ENCODE measurements at regions not wholly inside any gene's neighbourhood (a gene's known extent, or its start where the extent isn't known, plus 50 kb on each side); places are given as distances from the start of the nearest gene placed in this dataset.

- no peak for TF ChIP-seq CTCF (IDR thresholded peaks at IDR 0.05)
These were observed 1309.0 kb upstream of the PABPC4L start for GRCh38 chr4:135510582-135510981.

GRCh38 chr4:135508006-135508714 is 1306.6 kb upstream of the PABPC4L start:
- no peak for TF ChIP-seq CTCF (IDR thresholded peaks at IDR 0.05)

- TF ChIP-seq CTCF (IDR thresholded peaks at IDR 0.05): no peak
These were observed 1296.1 kb upstream of the PABPC4L start for GRCh38 chr4:135497563-135498152.

- TF ChIP-seq CTCF (IDR thresholded peaks at IDR 0.05): no peak
These were observed 1290.8 kb upstream of the PABPC4L start for GRCh38 chr4:135492439-135492838.

GRCh38 chr4:135485371-135485770 is 1283.8 kb upstream of the PABPC4L start:
- no peak for TF ChIP-seq CTCF (IDR thresholded peaks at IDR 0.05)

GRCh38 chr4:135476272-135476671 is 1274.7 kb upstream of the PABPC4L start:
- TF ChIP-seq CTCF (IDR thresholded peaks at IDR 0.05): no peak

- TF ChIP-seq CTCF (IDR thresholded peaks at IDR 0.05): no peak
These were observed 1262.7 kb upstream of the PABPC4L start for GRCh38 chr4:135464311-135464710.
